ENCODE measurements at regions not wholly inside any gene's neighbourhood (a gene's known extent, or its start where the extent isn't known, plus 50 kb on each side); places are given as distances from the start of the nearest gene placed in this dataset.

DNA sequence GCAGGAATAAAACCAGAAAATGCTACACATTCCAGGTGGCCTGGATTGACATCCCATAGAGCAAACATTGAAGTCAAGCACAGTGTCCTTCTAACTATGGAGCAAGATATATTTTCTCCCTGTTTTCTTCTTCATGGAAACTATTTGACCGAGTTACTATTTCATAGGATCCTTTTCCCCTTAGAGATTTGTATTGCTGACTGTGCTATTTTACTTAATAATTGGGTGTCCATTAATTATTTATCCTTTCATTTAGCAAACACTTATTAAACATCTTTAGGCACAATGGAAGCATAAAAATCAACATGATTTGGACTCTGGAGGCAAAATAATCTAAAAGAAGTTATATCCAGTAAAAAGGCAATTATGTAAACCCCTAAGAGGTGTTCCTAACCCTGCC is 782.8 kb upstream of the ACVR2A start:
- DNase-seq (ENCODE audit: low spot score): no peak

DNA sequence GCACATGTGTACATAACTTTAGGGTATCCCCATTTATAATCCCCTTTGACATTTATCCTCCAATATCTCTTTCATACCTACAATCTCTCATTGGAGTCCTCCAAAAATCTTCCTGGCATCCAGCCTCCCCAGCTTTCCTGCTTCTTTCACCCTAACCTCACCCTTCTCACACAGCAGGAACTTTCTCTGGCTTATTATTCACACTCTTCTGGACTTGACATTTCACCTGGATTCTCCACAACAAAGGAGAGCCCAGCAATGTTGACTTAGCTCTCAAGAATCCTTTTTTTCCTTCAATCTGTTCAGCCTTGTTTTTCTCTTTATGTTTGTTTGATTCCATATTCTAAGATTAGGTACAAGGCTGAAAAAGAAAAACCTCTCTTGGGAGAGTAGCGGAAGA is 783.6 kb upstream of the ACVR2A start:
- no peak for DNase-seq (ENCODE audit: low spot score)

- no peak for DNase-seq (ENCODE audit: low spot score)
Observed at GRCh38 chr2:147057892-147058490, 786.8 kb upstream of the ACVR2A start.

DNA sequence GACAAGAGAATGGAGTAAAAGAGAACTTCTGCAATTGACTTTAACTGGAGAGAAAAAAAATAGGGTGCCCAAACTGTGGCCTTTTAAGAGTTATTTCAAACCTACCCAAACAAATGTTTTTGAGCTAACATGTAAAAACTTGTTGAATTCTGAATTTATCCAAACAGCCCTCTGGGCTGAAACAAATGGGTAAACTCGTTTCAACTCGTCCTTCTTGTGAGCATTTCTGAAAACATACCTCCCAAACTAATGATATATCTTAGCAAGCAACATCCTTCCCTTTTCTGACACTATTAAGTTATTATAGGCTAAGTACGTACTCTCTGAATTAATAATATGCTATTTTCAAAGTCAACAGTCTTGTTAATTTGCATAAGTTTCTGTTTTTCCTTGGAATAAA is 793.0 kb upstream of the ACVR2A start:
- DNase-seq (ENCODE audit: low spot score): no peak

DNA sequence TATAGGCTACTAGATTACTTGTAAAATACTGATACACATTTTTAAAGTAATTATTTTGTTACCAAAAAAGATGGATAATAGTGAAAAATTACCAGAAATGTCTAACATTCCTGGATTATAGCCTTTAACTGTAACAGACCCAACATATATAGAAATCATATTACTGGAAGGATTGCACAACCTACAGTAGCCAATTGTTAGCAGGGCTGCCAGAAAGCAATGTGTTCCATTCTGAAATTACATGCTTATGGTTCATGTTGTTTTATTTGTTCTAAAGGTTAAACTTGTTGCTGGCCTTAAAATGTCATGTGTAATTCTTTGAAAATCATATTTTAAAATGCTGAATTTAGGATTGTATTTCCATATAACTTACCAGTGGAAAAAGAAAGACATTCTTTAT is 793.6 kb upstream of the ACVR2A start:
- no peak for DNase-seq (ENCODE audit: low spot score)

- no peak for DNase-seq (ENCODE audit: low spot score)
Observed at GRCh38 chr2:147049957-147050356, 794.9 kb upstream of the ACVR2A start.

GRCh38 chr2:147046473-147046872 is 798.4 kb upstream of the ACVR2A start:
- DNase-seq (ENCODE audit: low spot score): no peak

DNA sequence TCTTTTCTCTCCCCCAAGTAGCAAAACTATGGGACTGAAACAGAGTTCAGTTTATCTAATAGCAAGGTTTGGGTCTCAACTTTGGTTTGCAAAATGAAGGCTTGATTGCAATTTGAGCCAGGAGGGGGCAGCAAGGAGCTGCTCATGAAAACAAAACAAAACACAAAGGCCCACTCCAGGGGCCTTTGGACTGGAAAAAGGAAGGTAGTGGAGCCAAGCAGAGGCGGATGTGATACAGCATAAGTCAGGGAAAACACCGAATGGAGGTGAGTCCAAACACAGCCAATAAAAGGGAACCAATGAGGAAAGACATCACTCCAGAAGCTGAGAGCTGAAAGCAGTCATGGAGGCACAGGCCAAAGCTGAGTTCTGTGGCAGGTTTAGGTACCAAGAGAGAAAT is 799.7 kb upstream of the ACVR2A start:
- DNase-seq (ENCODE audit: low spot score): peak; percentile 11

DNA sequence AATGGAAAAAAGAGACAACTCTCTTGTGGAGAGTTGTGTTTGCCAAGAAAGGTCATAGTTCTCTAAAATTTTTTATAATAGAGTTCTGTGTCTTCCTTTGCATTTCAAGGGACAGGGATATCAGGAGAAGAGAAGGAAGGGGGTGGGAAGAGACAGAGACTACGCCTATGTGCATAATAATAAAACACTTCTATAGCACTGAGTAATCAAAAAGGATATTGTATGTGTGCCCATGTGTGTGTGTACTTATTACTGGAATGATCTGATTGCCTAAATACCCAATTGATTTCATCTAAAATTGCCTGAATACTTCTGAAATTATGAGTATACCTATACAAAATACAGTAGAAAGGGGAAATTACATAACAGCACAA is 803.7 kb upstream of the ACVR2A start:
- DNase-seq (ENCODE audit: low spot score): no peak

GRCh38 chr2:147040298-147041120 is 804.3 kb upstream of the ACVR2A start:
- no peak for DNase-seq (ENCODE audit: low spot score)

- DNase-seq (ENCODE audit: low spot score): no peak
Observed at GRCh38 chr2:147037048-147037447, 807.8 kb upstream of the ACVR2A start.

DNA sequence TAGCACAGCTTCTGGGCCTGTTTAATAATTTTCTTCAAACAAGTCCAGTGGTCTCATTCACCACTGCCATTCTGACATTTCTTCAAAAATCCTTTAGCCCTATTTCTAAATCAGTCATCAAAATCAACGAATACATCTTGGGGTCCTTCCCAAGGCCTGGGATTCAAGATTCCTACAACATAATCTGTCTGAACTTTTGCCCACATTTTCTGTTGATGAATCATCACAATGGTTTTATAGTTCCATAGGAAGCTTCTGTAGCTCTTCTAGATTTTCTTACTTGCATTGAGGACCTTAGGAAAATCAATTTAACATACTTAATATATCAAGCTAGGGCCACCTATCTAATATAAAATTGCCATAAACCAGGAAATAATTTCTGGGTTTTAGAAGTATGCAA is 811.8 kb upstream of the ACVR2A start:
- DNase-seq (ENCODE audit: low spot score): no peak

- DNase-seq (ENCODE audit: low spot score): no peak
Observed at GRCh38 chr2:147031897-147032296, 812.9 kb upstream of the ACVR2A start.

GRCh38 chr2:147030966-147031720 is 813.7 kb upstream of the ACVR2A start:
- no peak for DNase-seq (ENCODE audit: low spot score)

GRCh38 chr2:147027436-147027835 is 817.4 kb upstream of the ACVR2A start:
- no peak for DNase-seq (ENCODE audit: low spot score)

DNA sequence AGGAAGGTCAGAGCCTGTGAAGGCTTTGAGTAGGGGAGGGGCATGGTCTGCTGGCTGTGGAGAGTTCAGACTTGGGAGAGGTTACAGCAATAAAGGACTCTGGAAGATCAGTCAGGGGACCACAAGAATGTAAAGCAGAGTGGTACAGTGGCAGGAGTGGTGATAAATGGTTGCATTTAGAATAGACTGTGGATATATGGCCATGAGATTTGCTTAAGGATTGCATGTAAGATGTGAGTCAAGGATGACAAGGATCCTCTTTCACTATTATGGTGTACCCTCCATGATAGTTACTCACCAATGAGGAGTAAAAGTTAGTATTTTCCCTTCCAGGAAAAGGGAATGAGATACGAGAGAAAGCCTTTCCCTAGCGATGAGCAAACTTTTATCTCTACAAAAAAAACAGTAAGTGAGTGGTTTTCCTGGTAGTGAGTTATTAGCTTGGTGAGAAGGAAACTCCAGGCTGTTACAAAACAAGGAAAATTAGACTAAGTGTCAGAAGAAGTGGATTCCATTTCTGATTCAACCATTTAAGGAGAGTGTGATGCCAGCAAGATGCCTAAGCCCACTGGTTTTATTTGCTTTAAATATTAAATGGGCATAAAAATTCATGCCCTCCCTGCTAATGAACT is 818.0 kb upstream of the ACVR2A start:
- no peak for DNase-seq (ENCODE audit: low spot score)

- DNase-seq (ENCODE audit: low spot score): no peak
Observed at GRCh38 chr2:147025646-147026585, 818.9 kb upstream of the ACVR2A start.

DNA sequence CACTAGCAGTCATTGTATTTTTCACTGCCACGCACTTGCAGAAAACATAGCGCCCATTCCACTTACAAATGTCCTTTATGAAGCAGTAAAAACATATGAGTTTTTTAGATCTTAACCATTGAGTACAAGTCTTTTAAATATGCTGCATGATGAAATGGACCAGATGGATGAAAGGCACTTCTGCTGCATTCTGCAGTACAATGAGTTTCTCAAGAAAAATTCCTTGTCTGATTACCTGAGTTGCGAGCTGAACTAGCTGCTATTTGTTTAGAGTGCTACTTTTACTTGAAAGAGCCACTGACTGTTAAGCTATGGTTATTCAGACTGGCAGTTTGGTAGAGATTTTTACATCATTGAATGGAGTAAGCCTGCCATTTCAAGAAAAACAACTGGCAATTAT is 825.5 kb upstream of the ACVR2A start:
- DNase-seq (ENCODE audit: low spot score): no peak

DNA sequence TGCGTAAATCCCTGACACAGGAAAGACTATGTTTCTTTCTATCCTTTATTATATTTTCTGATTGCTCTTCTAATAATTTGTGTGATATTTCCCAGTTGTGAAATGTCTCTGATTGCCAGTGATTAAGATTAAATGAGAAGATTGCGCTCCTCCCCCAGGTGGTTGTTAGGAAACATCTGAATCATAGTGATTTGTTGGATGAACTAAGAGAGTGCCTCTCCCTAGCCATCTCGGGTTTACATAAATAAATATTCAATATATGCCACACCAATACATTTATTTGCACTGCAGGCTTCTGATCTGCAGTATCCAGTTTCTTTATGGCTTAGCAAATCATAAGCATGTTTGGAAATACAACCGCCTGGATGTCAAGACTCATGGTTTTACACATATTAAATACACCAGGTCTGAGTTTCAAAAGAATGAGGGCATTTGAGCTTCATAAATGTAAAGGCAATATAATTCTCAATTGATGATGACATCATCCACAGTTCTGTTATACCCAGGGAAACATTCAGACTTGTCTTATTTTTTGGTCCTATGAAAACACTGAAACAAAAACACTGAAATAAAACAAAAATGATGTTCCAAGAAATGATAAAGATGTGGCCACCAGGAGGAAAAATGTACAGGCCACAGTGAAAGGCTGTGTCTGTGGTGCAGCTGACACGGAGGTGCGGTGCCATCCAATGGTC is 826.7 kb upstream of the ACVR2A start:
- no peak for DNase-seq (ENCODE audit: low spot score)

GRCh38 chr2:147016181-147016580 is 828.6 kb upstream of the ACVR2A start:
- no peak for DNase-seq (ENCODE audit: low spot score)

DNA sequence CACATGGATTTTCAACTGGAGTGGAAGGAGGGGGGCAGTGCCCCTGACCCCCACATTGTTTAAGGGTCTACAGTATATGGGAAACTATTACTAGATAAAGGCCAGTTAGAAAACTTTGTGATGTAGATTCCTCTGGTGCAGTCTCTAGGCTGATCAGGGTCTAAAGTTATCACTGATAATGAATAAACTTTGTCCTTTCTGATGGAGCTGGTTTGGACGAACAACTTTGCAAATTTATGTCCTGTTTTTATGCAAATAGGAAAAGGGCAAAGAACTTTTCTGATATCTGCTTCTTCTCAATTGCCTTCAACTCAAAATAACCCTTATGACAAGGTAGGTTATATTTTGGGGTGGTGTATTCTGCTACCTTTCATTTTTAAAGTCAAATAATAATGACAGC is 829.2 kb upstream of the ACVR2A start:
- no peak for DNase-seq (ENCODE audit: low spot score)

All from SW480 (cell line).